Panc1 (cell line): ENCODE measurements at regions not wholly inside any gene's neighbourhood (a gene's known extent, or its start where the extent isn't known, plus 50 kb on each side); places are given as distances from the start of the nearest gene placed in this dataset.

Experiments used
- ATAC-seq: fragments of 200-7000 bp; cut with Tn5 transposase; 2 replicates; pipeline ENCODE4 v1.9.1; 2020; ENCODE audit warnings: mild to moderate bottlenecking, moderate library complexity
- BruUV-seq: library from RNA; stranded (reverse); fragments of 400-500 nt; replicated peaks from 2 replicates; lab custom pipeline; 2021; lab: Mats Ljungman, UMichigan
- CTCF ChIA-PET: fragments of 300-600 bp; sonication (Branson Sonifier 250); formaldehyde crosslinking; loops from one replicate; lab custom pipeline; 2022; ENCODE audit warnings: antibody characterized with exemption; lab: Charles Lee
- POLR2A ChIA-PET: fragments of 300-600 bp; sonication (Branson Sonifier 250); formaldehyde crosslinking; loops from one replicate; lab custom pipeline; 2022; ENCODE audit warnings: antibody characterized with exemption; lab: Charles Lee
- DNase-seq: peaks from one replicate; pipeline ENCODE4 v3.0.0-alpha.2; 2010; ENCODE audit warnings: low read depth, low spot score
- H3K27ac ChIP-seq: 2 replicates; pipeline ENCODE4 v1.5.1; 2011; ENCODE audit warnings: mild to moderate bottlenecking, low read length, inconsistent platforms
- H3K27me3 ChIP-seq: fragments of 200-500 bp; sonication (Bioruptor generic); 2 replicates; pipeline ENCODE4 v1.6.0; 2014; ENCODE audit warnings: low read length, inconsistent platforms; ENCODE audit not compliant: control insufficient read depth, insufficient read depth
- H3K36me3 ChIP-seq: fragments of 200-500 bp; sonication (Bioruptor generic); 2 replicates; pipeline ENCODE4 v1.5.1; 2014; ENCODE audit warnings: inconsistent platforms, mild to moderate bottlenecking, low read length, moderate library complexity; ENCODE audit not compliant: control insufficient read depth, insufficient read depth
- H3K4me1 ChIP-seq: 2 replicates; pipeline ENCODE4 v1.5.1; 2011; ENCODE audit warnings: inconsistent platforms, mild to moderate bottlenecking, low read length, moderate library complexity; ENCODE audit not compliant: control insufficient read depth, insufficient read depth
- H3K4me3 ChIP-seq, 2 experiments: 2 replicates each; pipeline ENCODE4 v1.5.1; 2011 to 2012; ENCODE audit warnings: low read depth in 2 of 2, low read length in 2 of 2, mild to moderate bottlenecking in 2 of 2, inconsistent platforms in 1 of 2, moderate library complexity in 1 of 2
- H3K9me3 ChIP-seq: fragments of 200-500 bp; sonication (Bioruptor generic); 2 replicates; pipeline ENCODE4 v1.5.1; 2014; ENCODE audit warnings: low read depth, mild to moderate bottlenecking, inconsistent platforms, low read length, moderate library complexity; ENCODE audit not compliant: control insufficient read depth, insufficient read depth
- POLR2AphosphoS5 ChIP-seq: IDR thresholded peaks from 2 replicates; pipeline ENCODE4 v1.6.1; 2012; ENCODE audit warnings: mild to moderate bottlenecking, low read depth, low read length, moderate library complexity
- SIN3A ChIP-seq: IDR thresholded peaks from 2 replicates; pipeline ENCODE4 v1.6.1; 2012; ENCODE audit warnings: low read depth, mild to moderate bottlenecking, low read length, moderate library complexity, borderline replicate concordance; ENCODE audit not compliant: insufficient read depth
- TCF7L2 ChIP-seq: IDR thresholded peaks from 2 replicates; pipeline ENCODE4 v1.6.1; 2011; ENCODE audit warnings: mild to moderate bottlenecking, low read depth, low read length, inconsistent platforms
- in situ Hi-C: cut with HindIII; loops from 2 replicates; pipeline ENCODE4 v1.10.0; 2016; ENCODE audit warnings: low sequenced_read_pairs, low pct_unique_long_range_greater_than_20kb
- intact Hi-C: fragments of 100-400 bp; cut with micrococcal nuclease; formaldehyde crosslinking; loops from one replicate; pipeline ENCODE4 v1.10.0; 2022; ENCODE audit not compliant: unreplicated experiment
- TF ChIP-seq, protein P1 (sequence below): fragments of 450-650 bp; IDR thresholded peaks from 2 replicates; pipeline ENCODE4 v1.5.1; 2017; ENCODE audit warnings: mild to moderate bottlenecking
- TF ChIP-seq, protein P2 (sequence below), 2 experiments: IDR thresholded peaks; 2 replicates each; pipeline ENCODE4 v1.6.1; 2011 to 2012; ENCODE audit warnings: low read depth in 2 of 2, control low read depth in 1 of 2, low read length in 1 of 2, mild to moderate bottlenecking in 1 of 2, moderate library complexity in 1 of 2; ENCODE audit not compliant: insufficient read depth in 1 of 2

DNA sequence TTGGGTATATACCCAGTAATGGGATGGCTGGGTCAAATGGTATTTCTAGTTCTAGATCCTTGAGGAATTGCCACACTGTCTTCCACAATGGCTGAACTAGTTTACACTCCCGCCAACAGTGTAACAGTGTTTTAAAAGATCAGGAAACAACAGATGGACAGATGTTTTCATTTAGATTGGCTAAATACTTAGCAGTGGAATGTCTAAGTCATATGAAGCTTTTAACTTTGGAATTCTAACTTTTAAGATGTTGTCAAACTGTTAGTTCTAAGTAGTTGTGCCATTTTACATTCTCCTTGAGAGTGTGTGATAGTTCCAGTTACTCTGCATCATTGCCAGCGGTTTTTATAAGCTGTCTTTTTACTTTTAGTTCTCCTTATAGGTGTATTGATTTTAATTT, 688.8 kb downstream of the SEMA5A start:
- Histone ChIP-seq H3K27me3 (no peaks in the 10 kb centered on the region), H3K4me3 (no peak overlapping the region), H3K9me3 (no peaks in the 10 kb centered on the region), H3K27ac (no peak overlapping the region), H3K36me3 (no peaks in the 10 kb centered on the region), H3K4me1 (no peaks in the 10 kb centered on the region)
- in situ Hi-C loops (no loop called here), intact Hi-C loops (no loop called here)
- no TSS peak for BruUV-seq
- no peak for TF ChIP-seq POLR2AphosphoS5
- TF ChIP-seq, protein P1, sequence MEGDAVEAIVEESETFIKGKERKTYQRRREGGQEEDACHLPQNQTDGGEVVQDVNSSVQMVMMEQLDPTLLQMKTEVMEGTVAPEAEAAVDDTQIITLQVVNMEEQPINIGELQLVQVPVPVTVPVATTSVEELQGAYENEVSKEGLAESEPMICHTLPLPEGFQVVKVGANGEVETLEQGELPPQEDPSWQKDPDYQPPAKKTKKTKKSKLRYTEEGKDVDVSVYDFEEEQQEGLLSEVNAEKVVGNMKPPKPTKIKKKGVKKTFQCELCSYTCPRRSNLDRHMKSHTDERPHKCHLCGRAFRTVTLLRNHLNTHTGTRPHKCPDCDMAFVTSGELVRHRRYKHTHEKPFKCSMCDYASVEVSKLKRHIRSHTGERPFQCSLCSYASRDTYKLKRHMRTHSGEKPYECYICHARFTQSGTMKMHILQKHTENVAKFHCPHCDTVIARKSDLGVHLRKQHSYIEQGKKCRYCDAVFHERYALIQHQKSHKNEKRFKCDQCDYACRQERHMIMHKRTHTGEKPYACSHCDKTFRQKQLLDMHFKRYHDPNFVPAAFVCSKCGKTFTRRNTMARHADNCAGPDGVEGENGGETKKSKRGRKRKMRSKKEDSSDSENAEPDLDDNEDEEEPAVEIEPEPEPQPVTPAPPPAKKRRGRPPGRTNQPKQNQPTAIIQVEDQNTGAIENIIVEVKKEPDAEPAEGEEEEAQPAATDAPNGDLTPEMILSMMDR: no peak
- TF ChIP-seq SIN3A: no peak
- TF ChIP-seq, protein P2, sequence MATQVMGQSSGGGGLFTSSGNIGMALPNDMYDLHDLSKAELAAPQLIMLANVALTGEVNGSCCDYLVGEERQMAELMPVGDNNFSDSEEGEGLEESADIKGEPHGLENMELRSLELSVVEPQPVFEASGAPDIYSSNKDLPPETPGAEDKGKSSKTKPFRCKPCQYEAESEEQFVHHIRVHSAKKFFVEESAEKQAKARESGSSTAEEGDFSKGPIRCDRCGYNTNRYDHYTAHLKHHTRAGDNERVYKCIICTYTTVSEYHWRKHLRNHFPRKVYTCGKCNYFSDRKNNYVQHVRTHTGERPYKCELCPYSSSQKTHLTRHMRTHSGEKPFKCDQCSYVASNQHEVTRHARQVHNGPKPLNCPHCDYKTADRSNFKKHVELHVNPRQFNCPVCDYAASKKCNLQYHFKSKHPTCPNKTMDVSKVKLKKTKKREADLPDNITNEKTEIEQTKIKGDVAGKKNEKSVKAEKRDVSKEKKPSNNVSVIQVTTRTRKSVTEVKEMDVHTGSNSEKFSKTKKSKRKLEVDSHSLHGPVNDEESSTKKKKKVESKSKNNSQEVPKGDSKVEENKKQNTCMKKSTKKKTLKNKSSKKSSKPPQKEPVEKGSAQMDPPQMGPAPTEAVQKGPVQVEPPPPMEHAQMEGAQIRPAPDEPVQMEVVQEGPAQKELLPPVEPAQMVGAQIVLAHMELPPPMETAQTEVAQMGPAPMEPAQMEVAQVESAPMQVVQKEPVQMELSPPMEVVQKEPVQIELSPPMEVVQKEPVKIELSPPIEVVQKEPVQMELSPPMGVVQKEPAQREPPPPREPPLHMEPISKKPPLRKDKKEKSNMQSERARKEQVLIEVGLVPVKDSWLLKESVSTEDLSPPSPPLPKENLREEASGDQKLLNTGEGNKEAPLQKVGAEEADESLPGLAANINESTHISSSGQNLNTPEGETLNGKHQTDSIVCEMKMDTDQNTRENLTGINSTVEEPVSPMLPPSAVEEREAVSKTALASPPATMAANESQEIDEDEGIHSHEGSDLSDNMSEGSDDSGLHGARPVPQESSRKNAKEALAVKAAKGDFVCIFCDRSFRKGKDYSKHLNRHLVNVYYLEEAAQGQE (IDR thresholded peaks at IDR 0.05; ENCODE audit: insufficient read depth in 1 of 2, low read depth in 2 of 2, low read length in 1 of 2): no peak
- TF ChIP-seq TCF7L2: no peak
- DNase-seq: no peak
- POLR2A ChIA-PET: no interaction called here
- CTCF ChIA-PET: no interaction called here
- no peak for ATAC-seq

DNA sequence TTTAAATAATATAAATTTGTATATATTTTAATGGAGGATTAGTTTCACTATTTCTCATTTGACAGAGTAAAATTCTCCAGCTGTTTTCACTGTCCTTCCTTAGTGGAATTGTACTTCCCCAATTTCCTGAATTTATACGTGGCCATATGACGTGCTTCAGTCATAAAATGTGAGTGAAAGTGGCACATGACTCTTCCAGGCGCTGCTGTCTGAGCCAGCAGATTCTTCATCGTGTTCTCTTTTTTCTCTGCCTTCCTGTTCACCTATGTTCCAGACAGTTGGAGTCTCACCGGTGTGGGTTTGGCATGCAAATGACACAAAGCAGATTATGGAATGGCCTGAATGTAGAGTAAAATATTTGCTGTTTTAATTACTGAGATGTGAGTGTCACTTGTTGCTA, 684.1 kb downstream of the SEMA5A start:
- CTCF ChIA-PET: no interaction called here
- ATAC-seq (no peak), DNase-seq (no peak)
- TF ChIP-seq, protein P2 (IDR thresholded peaks at IDR 0.05; ENCODE audit: insufficient read depth in 1 of 2, low read depth in 2 of 2, low read length in 1 of 2): no peak
- TF ChIP-seq POLR2AphosphoS5 (no peak), SIN3A (no peak), TCF7L2 (no peak)
- TF ChIP-seq, protein P1: no peak
- no peaks in the 10 kb centered on the region for H3K36me3 ChIP-seq
- no peaks in the 10 kb centered on the region for H3K9me3 ChIP-seq
- in situ Hi-C loops (no loop called here), intact Hi-C loops (no loop called here)
- POLR2A ChIA-PET: no interaction called here
- BruUV-seq: no TSS peak
- no peak overlapping the region for H3K27ac ChIP-seq
- H3K4me3 ChIP-seq: no peak overlapping the region
- no peaks in the 10 kb centered on the region for H3K27me3 ChIP-seq
- no peaks in the 10 kb centered on the region for H3K4me1 ChIP-seq
